KOPT-K1 (cell line): ENCODE measurements at regions not wholly inside any gene's neighbourhood (a gene's known extent, or its start where the extent isn't known, plus 50 kb on each side); places are given as distances from the start of the nearest gene placed in this dataset.

Experiments
- H3K27ac ChIP-seq: fragments of 200-600 bp; sonication (generic); 2 replicates; pipeline ENCODE4 v1.5.1; 2016; ENCODE audit warnings: antibody characterized with exemption, mild to moderate bottlenecking, low read depth, low read length; ENCODE audit not compliant: poor library complexity, severe bottlenecking
- H3K36me3 ChIP-seq: fragments of 200-600 bp; sonication (generic); 2 replicates; pipeline ENCODE4 v1.5.1; 2017; ENCODE audit warnings: antibody characterized with exemption, mild to moderate bottlenecking, low read length, moderate library complexity; ENCODE audit not compliant: insufficient read depth
- H3K9me3 ChIP-seq: fragments of 200-600 bp; sonication (generic); 2 replicates; pipeline ENCODE4 v1.5.1; 2017; ENCODE audit warnings: antibody characterized with exemption, low read length, mild to moderate bottlenecking; ENCODE audit not compliant: insufficient read depth, poor library complexity, severe bottlenecking

DNA sequence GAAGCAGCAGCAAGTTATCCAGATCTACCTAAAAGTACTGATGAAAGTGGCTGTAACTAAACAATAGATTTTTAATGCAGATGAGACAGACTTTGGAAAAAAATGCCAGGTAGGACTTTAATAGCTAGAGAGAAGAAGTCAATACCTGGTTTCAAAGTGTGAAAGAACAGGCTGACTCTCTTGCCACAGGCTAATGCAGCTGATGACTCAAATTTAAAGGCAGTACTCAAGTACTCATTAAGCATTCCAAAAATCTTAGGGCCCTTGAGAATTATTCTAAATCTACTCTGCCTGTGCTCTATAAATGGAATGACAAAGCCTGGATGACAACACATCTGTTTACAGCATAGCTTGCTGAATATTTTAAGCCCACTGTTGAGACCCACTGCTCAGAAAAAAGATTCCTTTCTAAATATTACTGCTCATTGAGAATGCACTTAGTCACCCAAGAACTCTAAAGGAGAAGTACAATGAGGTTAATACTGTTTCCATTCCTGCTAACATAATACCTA is 68.6 kb upstream of the SYT1 start:
- peak overlapping the region; percentile 90 for H3K27ac ChIP-seq
- H3K9me3 ChIP-seq: peaks cover 33% of the 10 kb centered on the region
- H3K36me3 ChIP-seq: peaks cover 4% of the 10 kb centered on the region; the same call in 1 of the 2 replicates

DNA sequence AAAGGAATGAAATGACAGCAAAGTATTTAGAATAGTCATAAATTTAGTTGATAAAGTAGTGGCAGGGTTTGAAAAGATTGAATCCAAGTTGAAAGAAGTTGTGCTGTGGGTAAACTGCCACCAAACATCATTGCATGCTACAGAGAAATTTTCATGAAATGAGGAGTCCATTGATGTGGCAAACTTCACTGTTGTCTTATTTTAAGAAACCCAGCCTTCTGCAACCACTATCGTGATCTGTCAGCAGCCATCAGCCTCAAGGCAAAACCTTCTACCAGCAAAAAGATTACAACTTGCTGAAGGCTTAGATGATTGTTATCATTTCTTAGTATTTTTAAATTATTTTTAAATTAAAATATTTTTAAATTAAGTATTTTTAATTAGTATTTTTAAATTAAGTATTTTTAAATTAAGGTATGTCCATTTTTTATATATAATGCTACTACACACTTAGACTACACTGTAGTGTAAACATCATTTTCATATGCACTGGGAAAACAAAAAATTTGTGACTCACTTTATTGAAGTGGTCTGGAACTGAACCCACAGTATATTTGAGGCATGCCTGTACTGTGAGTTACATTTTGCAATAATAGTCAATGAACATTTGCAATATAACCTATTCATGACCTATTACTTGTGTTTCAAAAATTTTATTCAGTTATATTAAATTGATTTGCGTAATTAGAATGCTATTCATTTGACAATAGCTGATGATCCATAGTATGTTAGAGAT is 67.2 kb upstream of the SYT1 start:
- peak overlapping the region; percentile 90 for H3K27ac ChIP-seq
- peaks cover 33% of the 10 kb centered on the region for H3K9me3 ChIP-seq
- H3K36me3 ChIP-seq: peaks cover 4% of the 10 kb centered on the region; the same call in 1 of the 2 replicates

DNA sequence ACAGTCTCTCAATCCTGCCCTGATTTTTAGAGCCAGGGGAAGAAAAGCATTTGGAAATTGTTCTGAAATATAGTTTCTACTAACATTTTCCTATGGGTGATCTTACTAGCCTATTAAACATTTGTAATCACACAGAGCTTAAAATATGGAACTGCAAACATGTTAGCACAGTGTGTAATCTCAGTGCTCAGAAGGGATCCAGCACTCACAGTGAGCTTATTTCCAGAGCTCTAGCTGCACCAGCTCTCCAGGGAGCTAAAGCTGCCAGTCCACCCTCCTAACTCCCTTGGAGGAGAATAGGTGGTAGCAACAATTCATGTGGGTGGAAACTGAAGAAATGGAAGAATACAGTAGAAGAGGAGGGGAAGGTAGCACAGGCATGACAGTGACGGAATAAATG is 64.9 kb upstream of the SYT1 start:
- peaks cover 39% of the 10 kb centered on the region for H3K9me3 ChIP-seq
- H3K27ac ChIP-seq: peak overlapping the region; percentile 48
- peaks cover 4% of the 10 kb centered on the region; the same call in 1 of the 2 replicates for H3K36me3 ChIP-seq

DNA sequence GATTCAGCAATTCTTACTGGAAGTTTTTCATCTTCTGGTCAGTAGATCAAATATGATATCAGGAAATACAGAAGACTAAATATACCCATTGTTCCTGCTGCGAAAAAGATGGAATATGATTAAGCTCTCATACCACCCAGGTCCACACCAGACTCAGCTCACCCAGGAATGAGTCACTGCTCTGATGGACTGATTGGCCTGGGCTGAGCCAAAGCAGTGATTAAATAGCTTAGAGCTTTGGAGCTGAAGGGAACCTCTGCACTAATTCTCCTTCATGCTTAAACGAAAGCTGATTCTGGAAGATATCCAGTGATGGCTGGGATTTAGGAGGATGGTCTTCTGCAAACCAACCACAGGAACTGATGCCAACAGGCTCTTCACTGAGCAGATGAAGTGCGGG is 62.0 kb upstream of the SYT1 start:
- H3K27ac ChIP-seq: no peak overlapping the region
- no peaks in the 10 kb centered on the region for H3K36me3 ChIP-seq

DNA sequence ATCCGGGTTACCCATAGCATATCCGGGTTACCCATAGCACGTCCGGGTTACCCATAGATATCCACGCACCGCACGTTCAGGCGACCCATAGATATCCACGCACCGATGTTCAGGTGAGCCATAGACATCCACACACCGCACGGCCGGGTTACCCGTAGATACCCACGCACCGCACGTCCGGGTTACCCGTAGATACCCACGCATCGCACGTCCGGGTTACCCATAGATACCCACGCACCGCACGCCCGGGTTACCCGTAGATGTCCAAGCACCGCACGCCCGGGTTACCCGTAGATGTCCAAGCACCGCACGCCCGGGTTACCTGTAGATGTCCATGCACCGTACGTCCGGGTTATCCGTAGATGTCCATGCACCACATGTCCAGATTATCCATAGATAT is 60.3 kb upstream of the SYT1 start:
- Histone ChIP-seq H3K36me3 (no peaks in the 10 kb centered on the region), H3K9me3 (peaks cover 26% of the 10 kb centered on the region), H3K27ac (no peak overlapping the region)

More for the DNA sequence above, 62.0 kb upstream of the SYT1 start:
- peaks cover 26% of the 10 kb centered on the region for H3K9me3 ChIP-seq
